ENCODE measurements at regions not wholly inside any gene's neighbourhood (a gene's known extent, or its start where the extent isn't known, plus 50 kb on each side); places are given as distances from the start of the nearest gene placed in this dataset.

GRCh38 chr11:15673408-15673831, 558.7 kb downstream of the INSC start:
- no peak for TF ChIP-seq CTCF (IDR thresholded peaks at IDR 0.05; ENCODE audit: unreplicated experiment)
- ChIA-PET POLR2A (no interaction called here), CTCF (interaction anchor here (0.6 to 1.4 kb wide), 3 partner anchors 153 to 940 kb away, joined by 3 to 4 read pairs (median 3); no protein-coding TSS in a partner anchor)
- Mint-ChIP-seq H3K27me3 (ENCODE audit: insufficient read depth, unreplicated experiment) (peaks cover 20% of the 10 kb centered on the region), H3K4me3 (ENCODE audit: unreplicated experiment) (no peak overlapping the region), H3K36me3 (ENCODE audit: insufficient read depth, unreplicated experiment) (no peaks in the 10 kb centered on the region), H3K4me1 (ENCODE audit: insufficient read depth, unreplicated experiment) (no peaks in the 10 kb centered on the region), H3K9me3 (ENCODE audit: unreplicated experiment) (no peaks in the 10 kb centered on the region), H3K27ac (ENCODE audit: low read depth, unreplicated experiment) (no peak overlapping the region)
- DNase-seq (ENCODE audit: unreplicated experiment), result peak; percentile 25
- intact Hi-C loops (cut with micrococcal nuclease), result no loop called here
- BruUV-seq (replicated peaks), result no TSS peak

GRCh38 chr11:15674756-15675155, 560.0 kb downstream of the INSC start:
- no TSS peak for BruUV-seq (replicated peaks)
- CTCF ChIA-PET, result interaction anchor here (0.5 to 1.7 kb wide), 3 partner anchors 10 to 937 kb away, joined by 3 to 4 read pairs (median 4); no protein-coding TSS in a partner anchor
- no peaks in the 10 kb centered on the region for H3K36me3 Mint-ChIP-seq (ENCODE audit: insufficient read depth, unreplicated experiment)
- H3K4me3 Mint-ChIP-seq (ENCODE audit: unreplicated experiment), result no peak overlapping the region
- no peak for TF ChIP-seq CTCF (IDR thresholded peaks at IDR 0.05; ENCODE audit: unreplicated experiment)
- H3K27ac Mint-ChIP-seq (ENCODE audit: low read depth, unreplicated experiment), result no peak overlapping the region
- POLR2A ChIA-PET, result interaction anchor here (0.7 kb wide), 1 partner anchor 28 kb away, joined by 3 read pairs; no protein-coding TSS in a partner anchor
- DNase-seq (ENCODE audit: unreplicated experiment), result no peak
- H3K27me3 Mint-ChIP-seq (ENCODE audit: insufficient read depth, unreplicated experiment), result peaks cover 22% of the 10 kb centered on the region
- intact Hi-C loops (cut with micrococcal nuclease), result no loop called here
- H3K4me1 Mint-ChIP-seq (ENCODE audit: insufficient read depth, unreplicated experiment), result no peaks in the 10 kb centered on the region
- H3K9me3 Mint-ChIP-seq (ENCODE audit: unreplicated experiment), result no peaks in the 10 kb centered on the region

GRCh38 chr11:15675683-15676082, 561.0 kb downstream of the INSC start:
- ChIA-PET POLR2A (no interaction called here), CTCF (interaction anchor here (0.6 to 1.7 kb wide), 3 partner anchors 11 to 1484 kb away, joined by 3 to 4 read pairs (median 4); no protein-coding TSS in a partner anchor)
- intact Hi-C loops (cut with micrococcal nuclease), result no loop called here
- no peak overlapping the region for H3K4me3 Mint-ChIP-seq (ENCODE audit: unreplicated experiment)
- no peaks in the 10 kb centered on the region for H3K9me3 Mint-ChIP-seq (ENCODE audit: unreplicated experiment)
- no peak for TF ChIP-seq CTCF (IDR thresholded peaks at IDR 0.05; ENCODE audit: unreplicated experiment)
- H3K27ac Mint-ChIP-seq (ENCODE audit: low read depth, unreplicated experiment), result no peak overlapping the region
- peaks cover 31% of the 10 kb centered on the region for H3K27me3 Mint-ChIP-seq (ENCODE audit: insufficient read depth, unreplicated experiment)
- BruUV-seq (replicated peaks), result no TSS peak
- DNase-seq (ENCODE audit: unreplicated experiment), result no peak
- no peaks in the 10 kb centered on the region for H3K36me3 Mint-ChIP-seq (ENCODE audit: insufficient read depth, unreplicated experiment)
- H3K4me1 Mint-ChIP-seq (ENCODE audit: insufficient read depth, unreplicated experiment), result no peaks in the 10 kb centered on the region

GRCh38 chr11:15677181-15677580, 562.5 kb downstream of the INSC start:
- DNase-seq (ENCODE audit: unreplicated experiment), result no peak
- H3K27me3 Mint-ChIP-seq (ENCODE audit: insufficient read depth, unreplicated experiment), result peaks cover 37% of the 10 kb centered on the region
- H3K4me3 Mint-ChIP-seq (ENCODE audit: unreplicated experiment), result no peak overlapping the region
- H3K36me3 Mint-ChIP-seq (ENCODE audit: insufficient read depth, unreplicated experiment), result no peaks in the 10 kb centered on the region
- no peaks in the 10 kb centered on the region for H3K4me1 Mint-ChIP-seq (ENCODE audit: insufficient read depth, unreplicated experiment)
- no peak overlapping the region for H3K27ac Mint-ChIP-seq (ENCODE audit: low read depth, unreplicated experiment)
- POLR2A ChIA-PET, result no interaction called here
- TF ChIP-seq CTCF (IDR thresholded peaks at IDR 0.05; ENCODE audit: unreplicated experiment), result no peak
- BruUV-seq (replicated peaks), result no TSS peak
- no peaks in the 10 kb centered on the region for H3K9me3 Mint-ChIP-seq (ENCODE audit: unreplicated experiment)
- CTCF ChIA-PET, result interaction anchor here (2.3 kb wide), 1 partner anchor 937 kb away, joined by 6 read pairs; no protein-coding TSS in a partner anchor
- intact Hi-C loops (cut with micrococcal nuclease), result no loop called here
